Muscle layer of colon (tissue), 2 donors: ENCODE measurements at regions not wholly inside any gene's neighbourhood (a gene's known extent, or its start where the extent isn't known, plus 50 kb on each side); places are given as distances from the start of the nearest gene placed in this dataset.
A peak's percentile ranks its signal among the peaks of the same experiment; 100 is the strongest.

Experiments
- H3K27ac ChIP-seq: one replicate; pipeline ENCODE4 v1.7.0; 2013; ENCODE audit warnings: low read depth, mild to moderate bottlenecking, low read length, moderate library complexity
- H3K27me3 ChIP-seq, 2 donors: one replicate each; pipeline ENCODE4 v1.7.0; 2013; ENCODE audit warnings: low read length in 2 of 2, mild to moderate bottlenecking in 2 of 2; ENCODE audit not compliant: insufficient read depth in 2 of 2, control insufficient read depth in 1 of 2
- H3K36me3 ChIP-seq: one replicate; pipeline ENCODE4 v1.7.0; 2013; ENCODE audit warnings: mild to moderate bottlenecking, low read length; ENCODE audit not compliant: insufficient read depth
- H3K4me1 ChIP-seq: one replicate; pipeline ENCODE4 v1.7.0; 2013; ENCODE audit warnings: mild to moderate bottlenecking, low read length; ENCODE audit not compliant: insufficient read depth
- H3K4me3 ChIP-seq, 2 donors: one replicate each; pipeline ENCODE4 v1.7.0; 2013; ENCODE audit warnings: low read length in 2 of 2, low read depth in 1 of 2, mild to moderate bottlenecking in 1 of 2, moderate library complexity in 1 of 2
- H3K9ac ChIP-seq: one replicate; pipeline ENCODE4 v1.7.0; 2013; ENCODE audit warnings: low read length
- H3K9me3 ChIP-seq: one replicate; pipeline ENCODE4 v1.7.0; 2013; ENCODE audit warnings: mild to moderate bottlenecking, low read length
- donor health status: abdominal sarcoma.
- donor health status: Adenocarcinoma of cecum.

GRCh38 chr4:143273160-143273917 lies 63.3 kb upstream of the GAB1 start:
- no peak overlapping the region for H3K4me3 ChIP-seq
- H3K9me3 ChIP-seq, result no peaks in the 10 kb centered on the region
- no peak overlapping the region for H3K27ac ChIP-seq

GRCh38 chr4:143280861-143281260 lies 55.8 kb upstream of the GAB1 start:
- no peak overlapping the region for H3K27ac ChIP-seq
- no peaks in the 10 kb centered on the region for H3K36me3 ChIP-seq
- no peak overlapping the region for H3K9ac ChIP-seq
- H3K9me3 ChIP-seq, result no peaks in the 10 kb centered on the region
- peaks cover 4% of the 10 kb centered on the region for H3K4me1 ChIP-seq
- H3K27me3 ChIP-seq, result no peaks in the 10 kb centered on the region
- H3K4me3 ChIP-seq, result no peak overlapping the region

More at GRCh38 chr4:143273160-143273917, 63.3 kb upstream of the GAB1 start:
- Histone ChIP-seq H3K27me3 (no peaks in the 10 kb centered on the region), H3K36me3 (no peaks in the 10 kb centered on the region), H3K9ac (no peak overlapping the region), H3K4me1 (no peaks in the 10 kb centered on the region)

GRCh38 chr4:143281507-143282190 lies 55.0 kb upstream of the GAB1 start:
- no peaks in the 10 kb centered on the region for H3K36me3 ChIP-seq
- no peak overlapping the region for H3K27ac ChIP-seq
- no peaks in the 10 kb centered on the region for H3K27me3 ChIP-seq
- H3K4me1 ChIP-seq, result peaks cover 12% of the 10 kb centered on the region
- no peak overlapping the region for H3K9ac ChIP-seq
- no peak overlapping the region for H3K4me3 ChIP-seq
- H3K9me3 ChIP-seq, result no peaks in the 10 kb centered on the region

GRCh38 chr4:143282211-143282707 lies 54.4 kb upstream of the GAB1 start:
- no peaks in the 10 kb centered on the region for H3K27me3 ChIP-seq
- H3K4me1 ChIP-seq, result peaks cover 17% of the 10 kb centered on the region
- no peak overlapping the region for H3K27ac ChIP-seq
- no peaks in the 10 kb centered on the region for H3K9me3 ChIP-seq
- no peak overlapping the region for H3K9ac ChIP-seq
- H3K36me3 ChIP-seq, result no peaks in the 10 kb centered on the region
- H3K4me3 ChIP-seq, result no peak overlapping the region

- no peaks in the 10 kb centered on the region for H3K36me3 ChIP-seq
- no peaks in the 10 kb centered on the region for H3K27me3 ChIP-seq
- H3K4me1 ChIP-seq, result peaks cover 17% of the 10 kb centered on the region
- H3K4me3 ChIP-seq, result no peak overlapping the region
- no peak overlapping the region for H3K27ac ChIP-seq
- no peaks in the 10 kb centered on the region for H3K9me3 ChIP-seq
- H3K9ac ChIP-seq, result no peak overlapping the region
These were observed 50.8 kb upstream of the GAB1 start for GRCh38 chr4:143285696-143286437.

- Histone ChIP-seq H3K36me3 (no peaks in the 10 kb centered on the region), H3K9ac (peak overlapping the region; percentile 6), H3K27ac (peak overlapping the region; percentile 15), H3K4me1 (peaks cover 17% of the 10 kb centered on the region), H3K9me3 (no peaks in the 10 kb centered on the region), H3K27me3 (no peaks in the 10 kb centered on the region), H3K4me3 (no peak overlapping the region)
These were observed 49.7 kb upstream of the GAB1 start for GRCh38 chr4:143286701-143287571.
